Endothelial cell of umbilical vein (primary cell): ENCODE measurements at regions not wholly inside any gene's neighbourhood (a gene's known extent, or its start where the extent isn't known, plus 50 kb on each side); places are given as distances from the start of the nearest gene placed in this dataset.

Experiments
- CTCF ChIP-seq, 2 donors: IDR thresholded peaks; 1 replicate in 1 of 2; 2 replicates in 1 of 2; pipeline ENCODE4 v1.5.1; 2011; ENCODE audit warnings: low read length in 2 of 2, mild to moderate bottlenecking in 2 of 2, moderate library complexity in 2 of 2, control low read depth in 1 of 2, inconsistent platforms in 1 of 2, low read depth in 1 of 2; ENCODE audit not compliant: insufficient read depth in 1 of 2; ENCODE audit errors: extremely low read depth in 1 of 2
- EZH2 ChIP-seq: IDR thresholded peaks from 2 replicates; pipeline ENCODE4 v1.6.1; 2012; ENCODE audit warnings: borderline replicate concordance, low read depth, mild to moderate bottlenecking, moderate library complexity, low read length, inconsistent platforms; ENCODE audit not compliant: severe bottlenecking
- JUN ChIP-seq: IDR thresholded peaks from 2 replicates; pipeline ENCODE4 v1.6.1; 2011; ENCODE audit warnings: borderline replicate concordance, low read depth; ENCODE audit not compliant: insufficient read length, insufficient read depth
- POLR2A ChIP-seq: IDR thresholded peaks from 2 replicates; pipeline ENCODE4 v1.6.1; 2012; ENCODE audit warnings: low read depth, mild to moderate bottlenecking, control low read depth, low read length
- POLR2AphosphoS5 ChIP-seq: IDR thresholded peaks from 2 replicates; pipeline ENCODE4 v1.6.1; 2012; ENCODE audit warnings: low read depth, mild to moderate bottlenecking, control low read depth, low read length, moderate library complexity; ENCODE audit not compliant: insufficient read depth

GRCh38 chr13:39215971-39216370, 177.7 kb downstream of the NHLRC3 start:
- no peak for TF ChIP-seq POLR2AphosphoS5
- TF ChIP-seq EZH2, result no peak
- TF ChIP-seq CTCF (IDR thresholded peaks at IDR 0.05; ENCODE audit: extremely low read depth in 1 of 2, insufficient read depth in 1 of 2, low read depth in 1 of 2, low read length in 2 of 2), result no peak
- no peak for TF ChIP-seq POLR2A
- no peak for TF ChIP-seq JUN
